ENCODE measurements at regions not wholly inside any gene's neighbourhood (a gene's known extent, or its start where the extent isn't known, plus 50 kb on each side); places are given as distances from the start of the nearest gene placed in this dataset.

GRCh38 chr6:44560458-44561059, 173.1 kb downstream of the CDC5L start:
- no peak for DNase-seq (ENCODE audit: low spot score)

GRCh38 chr6:44561060-44561623, 173.6 kb downstream of the CDC5L start:
- no peak for DNase-seq (ENCODE audit: low spot score)

- no peak for DNase-seq (ENCODE audit: low spot score)
Observed at GRCh38 chr6:44561832-44562665, 174.5 kb downstream of the CDC5L start.

GRCh38 chr6:44563397-44563796, 175.9 kb downstream of the CDC5L start:
- no peak for DNase-seq (ENCODE audit: low spot score)

- DNase-seq (ENCODE audit: low spot score): no peak
Observed at GRCh38 chr6:44564906-44565524, 177.5 kb downstream of the CDC5L start.

GRCh38 chr6:44567406-44567805, 179.9 kb downstream of the CDC5L start:
- DNase-seq (ENCODE audit: low spot score): no peak

- no peak for DNase-seq (ENCODE audit: low spot score)
Observed at GRCh38 chr6:44569131-44569530, 181.6 kb downstream of the CDC5L start.

GRCh38 chr6:44569931-44570385, 182.5 kb downstream of the CDC5L start:
- DNase-seq (ENCODE audit: low spot score): no peak

GRCh38 chr6:44571510-44571909, 184.0 kb downstream of the CDC5L start:
- DNase-seq (ENCODE audit: low spot score): no peak

GRCh38 chr6:44572346-44572745, 184.8 kb downstream of the CDC5L start:
- no peak for DNase-seq (ENCODE audit: low spot score)

- DNase-seq (ENCODE audit: low spot score): no peak
Observed at GRCh38 chr6:44575644-44576043, 188.1 kb downstream of the CDC5L start.

GRCh38 chr6:44576132-44576631, 188.7 kb downstream of the CDC5L start:
- DNase-seq (ENCODE audit: low spot score): no peak

- no peak for DNase-seq (ENCODE audit: low spot score)
Observed at GRCh38 chr6:44580901-44581300, 193.4 kb downstream of the CDC5L start.

- no peak for DNase-seq (ENCODE audit: low spot score)
Observed at GRCh38 chr6:44582930-44583329, 195.4 kb downstream of the CDC5L start.

- DNase-seq (ENCODE audit: low spot score): no peak
Observed at GRCh38 chr6:44590471-44590870, 203.0 kb downstream of the CDC5L start.

- peak; percentile 42 for DNase-seq (ENCODE audit: low spot score)
Observed at GRCh38 chr6:44593539-44593944, 206.0 kb downstream of the CDC5L start.

- DNase-seq (ENCODE audit: low spot score): no peak
Observed at GRCh38 chr6:44594481-44594880, 207.0 kb downstream of the CDC5L start.

- DNase-seq (ENCODE audit: low spot score): no peak
Observed at GRCh38 chr6:44598679-44599078, 211.2 kb downstream of the CDC5L start.

GRCh38 chr6:44599672-44600071, 212.2 kb downstream of the CDC5L start:
- no peak for DNase-seq (ENCODE audit: low spot score)

- DNase-seq (ENCODE audit: low spot score): no peak
Observed at GRCh38 chr6:44603044-44603686, 215.7 kb downstream of the CDC5L start.

GRCh38 chr6:44606504-44606903, 219.0 kb downstream of the CDC5L start:
- no peak for DNase-seq (ENCODE audit: low spot score)

GRCh38 chr6:44606976-44607375, 219.5 kb downstream of the CDC5L start:
- no peak for DNase-seq (ENCODE audit: low spot score)

Measured in CD4-positive, alpha-beta T cell treated with Interleukin-15 for 4 hours (primary cell).